ENCODE measurements at regions not wholly inside any gene's neighbourhood (a gene's known extent, or its start where the extent isn't known, plus 50 kb on each side); places are given as distances from the start of the nearest gene placed in this dataset.

DNA sequence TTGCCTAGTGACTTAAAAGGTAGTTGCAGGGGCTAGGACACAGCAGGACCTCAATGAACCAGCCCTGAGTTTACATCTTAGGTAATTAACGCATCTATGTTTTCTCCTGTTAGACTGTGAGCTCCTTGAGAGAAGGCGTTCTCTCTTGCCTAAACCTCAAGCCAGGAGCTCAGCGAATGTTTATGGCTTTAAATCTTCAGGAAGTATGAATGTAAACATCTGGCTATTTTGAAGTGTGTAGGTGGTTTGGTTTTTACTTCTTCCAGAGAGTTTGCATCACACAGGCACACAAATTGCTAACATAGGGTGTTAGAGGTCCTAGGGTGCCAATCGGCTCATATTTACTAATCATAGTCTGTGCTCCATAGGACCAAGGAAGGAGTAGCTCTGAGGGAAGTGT is 387.7 kb upstream of the ZNF507 start:
- WGBS (ENCODE audit: extremely low coverage, insufficient coverage, insufficient read length): no CpG with 5 or more reads among the region's 4 CpGs
- H3K4me2 ChIP-seq (ENCODE audit: low read length): no peak overlapping the region
- DNase-seq: no peak
- H3K27ac ChIP-seq (ENCODE audit: low read depth, low read length): no peak overlapping the region
- H3K4me1 ChIP-seq (ENCODE audit: control insufficient read depth in 1 of 2, insufficient read depth in 2 of 2, low read length in 2 of 2): no peaks in the 10 kb centered on the region
- H3K4ac ChIP-seq (ENCODE audit: low read depth, low read length): no peak overlapping the region
- H4K12ac ChIP-seq (ENCODE audit: low read depth, low read length): no peak overlapping the region
- no peaks in the 10 kb centered on the region for H3K79me2 ChIP-seq (ENCODE audit: control insufficient read depth, insufficient read depth, low read length, poor library complexity)
- no peak overlapping the region for H4K91ac ChIP-seq (ENCODE audit: low read depth, low read length)
- no peak overlapping the region for H4K8ac ChIP-seq (ENCODE audit: low read depth, low read length)
- no peak overlapping the region for H2BK12ac ChIP-seq (ENCODE audit: low read length)
- no peak overlapping the region for H3K23ac ChIP-seq (ENCODE audit: low read length)
- no peak overlapping the region for H3K9ac ChIP-seq (ENCODE audit: low read length)
- no peaks in the 10 kb centered on the region for H3K79me1 ChIP-seq (ENCODE audit: low read length)
- H3K36me3 ChIP-seq (ENCODE audit: control insufficient read depth in 1 of 2, insufficient read depth in 2 of 2, low read length in 2 of 2): no peaks in the 10 kb centered on the region
- no peaks in the 10 kb centered on the region for H3K27me3 ChIP-seq (ENCODE audit: insufficient read depth, low read length)
- no peak overlapping the region for H3K14ac ChIP-seq (ENCODE audit: low read length)
- no peak overlapping the region for H2AFZ ChIP-seq (ENCODE audit: insufficient read depth, low read length, poor library complexity)
- H2BK120ac ChIP-seq (ENCODE audit: insufficient read depth, low read length, poor library complexity): no peak overlapping the region
- H3K18ac ChIP-seq (ENCODE audit: low read length): no peak overlapping the region
- H3K4me3 ChIP-seq (ENCODE audit: low read depth, low read length): no peak overlapping the region
- no peak overlapping the region for H2AK5ac ChIP-seq (ENCODE audit: low read length)
- H3K9me3 ChIP-seq (ENCODE audit: insufficient read depth, low read depth, low read length): no peaks in the 10 kb centered on the region
- no peak overlapping the region for H2BK5ac ChIP-seq (ENCODE audit: low read depth, low read length, poor library complexity)

DNA sequence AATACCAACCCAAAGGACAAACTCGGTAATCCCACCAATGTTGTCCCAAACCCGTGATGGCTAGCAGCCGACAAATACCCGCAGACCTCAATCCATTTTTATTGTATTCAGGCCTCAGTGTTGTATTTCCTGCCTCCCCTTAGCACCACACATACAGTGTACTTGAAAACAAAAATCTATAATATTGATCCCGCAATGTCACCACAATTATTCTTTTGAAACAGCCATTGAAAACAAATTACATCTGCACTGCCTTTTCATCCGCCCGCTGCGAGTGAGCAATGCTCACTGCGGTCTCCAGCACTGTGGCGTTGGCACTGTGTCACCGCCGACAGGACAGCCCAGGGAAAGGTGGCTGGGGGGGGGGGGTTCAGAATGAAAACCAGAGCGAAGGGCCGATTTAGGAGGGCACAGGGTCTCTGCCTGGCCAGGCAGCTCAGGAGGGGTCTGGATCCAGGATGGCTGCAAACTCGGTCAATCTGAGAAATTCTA is 385.8 kb upstream of the ZNF507 start:
- Histone ChIP-seq H3K36me3 (ENCODE audit: control insufficient read depth in 1 of 2, insufficient read depth in 2 of 2, low read length in 2 of 2) (no peaks in the 10 kb centered on the region), H3K27me3 (ENCODE audit: insufficient read depth, low read length) (no peaks in the 10 kb centered on the region), H3K4me1 (ENCODE audit: control insufficient read depth in 1 of 2, insufficient read depth in 2 of 2, low read length in 2 of 2) (no peaks in the 10 kb centered on the region), H3K18ac (ENCODE audit: low read length) (no peak overlapping the region), H2BK5ac (ENCODE audit: low read depth, low read length, poor library complexity) (no peak overlapping the region), H4K91ac (ENCODE audit: low read depth, low read length) (no peak overlapping the region), H2BK120ac (ENCODE audit: insufficient read depth, low read length, poor library complexity) (no peak overlapping the region), H3K4me3 (ENCODE audit: low read depth, low read length) (no peak overlapping the region), H3K79me1 (ENCODE audit: low read length) (no peaks in the 10 kb centered on the region), H3K9me3 (ENCODE audit: insufficient read depth, low read depth, low read length) (no peaks in the 10 kb centered on the region), H3K9ac (ENCODE audit: low read length) (no peak overlapping the region), H4K8ac (ENCODE audit: low read depth, low read length) (no peak overlapping the region), H2AFZ (ENCODE audit: insufficient read depth, low read length, poor library complexity) (no peak overlapping the region), H3K14ac (ENCODE audit: low read length) (no peak overlapping the region), H2BK12ac (ENCODE audit: low read length) (no peak overlapping the region), H3K27ac (ENCODE audit: low read depth, low read length) (no peak overlapping the region), H3K79me2 (ENCODE audit: control insufficient read depth, insufficient read depth, low read length, poor library complexity) (no peaks in the 10 kb centered on the region), H3K4ac (ENCODE audit: low read depth, low read length) (no peak overlapping the region), H3K4me2 (ENCODE audit: low read length) (no peak overlapping the region), H2AK5ac (ENCODE audit: low read length) (no peak overlapping the region), H3K23ac (ENCODE audit: low read length) (no peak overlapping the region), H4K12ac (ENCODE audit: low read depth, low read length) (no peak overlapping the region)
- DNase-seq: no peak
- no CpG with 5 or more reads among the region's 15 CpGs for WGBS (ENCODE audit: extremely low coverage, insufficient coverage, insufficient read length)

DNA sequence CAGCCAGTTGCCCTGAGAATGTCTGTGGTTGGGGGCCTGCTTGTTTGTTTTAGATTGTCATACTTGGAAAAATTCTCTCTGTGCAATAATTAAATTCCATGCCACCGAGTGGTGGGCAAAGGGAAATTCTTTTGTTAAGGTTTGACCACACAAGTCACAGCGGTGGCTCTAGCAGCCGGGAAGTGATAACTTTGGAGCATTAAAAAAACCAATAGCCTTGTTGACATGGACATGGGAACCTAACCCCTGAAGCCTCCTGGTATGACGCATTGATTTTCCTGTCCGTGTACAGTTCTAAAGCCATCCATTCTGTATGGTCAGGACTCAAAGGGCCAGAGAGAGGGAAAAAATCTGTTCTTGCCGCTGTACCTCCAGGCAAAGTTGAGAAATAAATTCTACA is 384.9 kb upstream of the ZNF507 start:
- no CpG with 5 or more reads among the region's 6 CpGs for WGBS (ENCODE audit: extremely low coverage, insufficient coverage, insufficient read length)
- H3K27me3 ChIP-seq (ENCODE audit: insufficient read depth, low read length): no peaks in the 10 kb centered on the region

DNA sequence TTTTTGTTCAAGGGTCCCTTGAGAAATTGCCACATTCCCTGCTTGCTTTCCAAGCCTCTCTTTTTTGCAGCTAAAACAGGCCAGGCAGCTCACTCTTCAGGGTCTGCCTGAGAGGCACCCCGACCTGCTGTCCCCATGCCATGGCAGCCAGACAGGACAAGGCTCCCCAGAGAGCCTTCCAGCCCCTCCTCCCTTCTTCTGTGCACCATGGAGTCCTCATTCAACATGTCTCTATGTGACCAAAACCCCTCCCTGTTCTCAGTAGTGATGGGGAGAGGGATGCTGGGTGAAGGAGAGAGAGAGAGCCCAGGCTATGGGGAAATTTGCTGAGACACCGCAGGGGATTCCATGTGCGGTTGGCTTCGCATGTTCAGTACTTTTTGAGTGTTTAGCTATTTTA is 384.2 kb upstream of the ZNF507 start:
- DNase-seq: no peak
- H3K9ac ChIP-seq (ENCODE audit: low read length): no peak overlapping the region
- H3K4me3 ChIP-seq (ENCODE audit: low read depth, low read length): no peak overlapping the region
- no peaks in the 10 kb centered on the region for H3K36me3 ChIP-seq (ENCODE audit: control insufficient read depth in 1 of 2, insufficient read depth in 2 of 2, low read length in 2 of 2)
- H4K8ac ChIP-seq (ENCODE audit: low read depth, low read length): no peak overlapping the region
- H2BK5ac ChIP-seq (ENCODE audit: low read depth, low read length, poor library complexity): no peak overlapping the region
- H3K27me3 ChIP-seq (ENCODE audit: insufficient read depth, low read length): no peaks in the 10 kb centered on the region
- H3K18ac ChIP-seq (ENCODE audit: low read length): no peak overlapping the region
- H3K27ac ChIP-seq (ENCODE audit: low read depth, low read length): no peak overlapping the region
- H3K23ac ChIP-seq (ENCODE audit: low read length): no peak overlapping the region
- H2AK5ac ChIP-seq (ENCODE audit: low read length): no peak overlapping the region
- no peak overlapping the region for H2BK120ac ChIP-seq (ENCODE audit: insufficient read depth, low read length, poor library complexity)
- no peak overlapping the region for H4K12ac ChIP-seq (ENCODE audit: low read depth, low read length)
- H3K4me1 ChIP-seq (ENCODE audit: control insufficient read depth in 1 of 2, insufficient read depth in 2 of 2, low read length in 2 of 2): no peaks in the 10 kb centered on the region
- H3K79me1 ChIP-seq (ENCODE audit: low read length): no peaks in the 10 kb centered on the region
- no peak overlapping the region for H2AFZ ChIP-seq (ENCODE audit: insufficient read depth, low read length, poor library complexity)
- no peak overlapping the region for H3K4ac ChIP-seq (ENCODE audit: low read depth, low read length)
- no peaks in the 10 kb centered on the region for H3K9me3 ChIP-seq (ENCODE audit: insufficient read depth, low read depth, low read length)
- H3K14ac ChIP-seq (ENCODE audit: low read length): no peak overlapping the region
- WGBS (ENCODE audit: extremely low coverage, insufficient coverage, insufficient read length): no CpG with 5 or more reads among the region's 4 CpGs
- no peak overlapping the region for H2BK12ac ChIP-seq (ENCODE audit: low read length)
- H3K4me2 ChIP-seq (ENCODE audit: low read length): no peak overlapping the region
- H3K79me2 ChIP-seq (ENCODE audit: control insufficient read depth, insufficient read depth, low read length, poor library complexity): no peaks in the 10 kb centered on the region
- H4K91ac ChIP-seq (ENCODE audit: low read depth, low read length): no peak overlapping the region

More for the DNA sequence above, 384.9 kb upstream of the ZNF507 start:
- Histone ChIP-seq H3K14ac (ENCODE audit: low read length) (no peak overlapping the region), H3K23ac (ENCODE audit: low read length) (no peak overlapping the region), H2BK5ac (ENCODE audit: low read depth, low read length, poor library complexity) (no peak overlapping the region), H3K9ac (ENCODE audit: low read length) (no peak overlapping the region), H3K4me3 (ENCODE audit: low read depth, low read length) (no peak overlapping the region), H3K27ac (ENCODE audit: low read depth, low read length) (no peak overlapping the region), H3K4me1 (ENCODE audit: control insufficient read depth in 1 of 2, insufficient read depth in 2 of 2, low read length in 2 of 2) (no peaks in the 10 kb centered on the region), H4K12ac (ENCODE audit: low read depth, low read length) (no peak overlapping the region), H4K91ac (ENCODE audit: low read depth, low read length) (no peak overlapping the region), H3K4ac (ENCODE audit: low read depth, low read length) (no peak overlapping the region), H2AK5ac (ENCODE audit: low read length) (no peak overlapping the region), H3K9me3 (ENCODE audit: insufficient read depth, low read depth, low read length) (no peaks in the 10 kb centered on the region), H3K4me2 (ENCODE audit: low read length) (no peak overlapping the region), H4K8ac (ENCODE audit: low read depth, low read length) (no peak overlapping the region), H3K18ac (ENCODE audit: low read length) (no peak overlapping the region), H2AFZ (ENCODE audit: insufficient read depth, low read length, poor library complexity) (no peak overlapping the region), H2BK120ac (ENCODE audit: insufficient read depth, low read length, poor library complexity) (no peak overlapping the region), H3K36me3 (ENCODE audit: control insufficient read depth in 1 of 2, insufficient read depth in 2 of 2, low read length in 2 of 2) (no peaks in the 10 kb centered on the region), H3K79me2 (ENCODE audit: control insufficient read depth, insufficient read depth, low read length, poor library complexity) (no peaks in the 10 kb centered on the region), H2BK12ac (ENCODE audit: low read length) (no peak overlapping the region), H3K79me1 (ENCODE audit: low read length) (no peaks in the 10 kb centered on the region)
- no peak for DNase-seq
